Occipital lobe (tissue), 1 donor: ENCODE measurements at regions not wholly inside any gene's neighbourhood (a gene's known extent, or its start where the extent isn't known, plus 50 kb on each side); places are given as distances from the start of the nearest gene placed in this dataset.
"Not testable (repeated sequence)": the region's sequence is repeated elsewhere in the genome, so short reads cannot be mapped to it uniquely, and the experiment has no call there.

Experiments used
- DNase-seq: peaks from one replicate; lab custom pipeline; 2025; lab: John Stamatoyannopoulos, UW

DNA sequence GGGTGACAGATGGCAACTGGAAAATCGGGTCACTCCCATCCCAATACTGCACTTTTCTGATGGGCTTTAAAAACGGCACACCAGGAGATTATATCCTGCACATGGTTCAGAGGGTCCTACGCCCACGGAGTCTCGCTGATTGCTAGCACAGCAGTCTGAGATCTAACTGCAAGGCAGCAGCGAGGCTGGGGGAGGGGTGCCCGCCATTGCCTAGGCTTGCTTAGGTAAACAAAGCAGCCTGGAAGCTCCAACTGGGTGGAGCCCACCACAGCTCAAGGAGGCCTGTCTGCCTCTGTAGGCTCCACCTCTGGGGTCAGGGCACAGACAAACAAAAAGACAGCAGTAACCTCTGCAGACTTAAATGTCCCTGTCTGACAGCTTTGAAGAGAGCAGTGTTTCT lies 158.7 kb upstream of the MOCS2 start:
- DNase-seq: not testable (repeated sequence)

DNA sequence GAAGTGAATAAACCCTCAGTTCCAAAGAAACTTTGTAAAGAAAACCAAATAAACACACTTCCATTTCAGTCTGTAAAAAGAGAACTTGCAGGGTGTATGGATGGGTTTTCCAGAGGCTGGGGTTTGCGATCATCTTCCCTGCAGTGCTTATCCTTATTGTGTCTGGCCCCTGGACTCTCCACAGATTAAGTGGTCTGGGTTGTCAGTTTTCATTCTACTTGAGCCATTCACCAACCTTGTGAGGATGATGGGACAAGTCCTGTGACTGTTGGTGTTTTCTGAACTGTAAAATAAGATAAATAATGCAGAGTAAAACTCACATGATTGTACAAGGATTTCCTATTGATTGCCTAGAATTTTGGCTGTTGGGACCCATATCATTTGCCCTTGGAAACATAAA lies 166.1 kb upstream of the MOCS2 start:
- DNase-seq: no peak

DNA sequence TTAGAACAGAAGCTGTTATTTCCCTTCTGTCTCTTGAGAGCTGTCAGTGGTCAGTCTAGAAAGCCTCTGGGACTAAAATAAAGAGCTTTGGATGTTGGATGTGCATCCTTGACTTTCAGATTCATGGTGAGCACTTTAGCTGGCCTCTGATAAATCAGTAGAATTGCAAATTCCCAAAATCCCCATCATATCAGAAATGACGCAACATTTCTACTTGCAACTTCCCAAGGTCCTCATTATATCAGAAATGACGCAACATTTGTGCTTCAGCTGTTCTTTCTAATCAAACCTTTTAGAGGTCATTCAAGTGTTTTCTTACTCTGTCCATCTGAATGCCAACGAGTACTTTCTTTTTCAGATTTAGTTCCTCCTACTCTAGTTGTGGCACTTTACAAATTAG lies 167.3 kb upstream of the MOCS2 start:
- DNase-seq: no peak

DNA sequence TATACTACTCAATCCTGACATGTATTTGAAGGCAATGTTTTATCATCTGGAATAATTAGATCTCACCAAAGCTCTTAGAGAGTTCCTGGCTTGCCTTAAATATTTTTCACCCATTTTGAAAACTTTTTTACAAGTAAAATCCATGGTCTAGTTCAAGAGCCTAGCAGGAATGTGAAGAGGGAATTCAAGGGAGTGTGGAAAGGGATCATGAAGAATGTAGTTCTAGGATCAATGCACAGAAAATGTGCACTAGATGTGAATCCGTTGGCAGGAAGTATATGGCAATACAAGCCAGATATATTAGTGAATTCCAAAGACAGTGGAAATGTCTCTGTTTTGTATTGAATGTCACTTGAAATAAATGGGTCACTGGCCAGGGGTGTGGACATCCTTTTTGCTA lies 167.9 kb upstream of the MOCS2 start:
- DNase-seq: no peak

DNA sequence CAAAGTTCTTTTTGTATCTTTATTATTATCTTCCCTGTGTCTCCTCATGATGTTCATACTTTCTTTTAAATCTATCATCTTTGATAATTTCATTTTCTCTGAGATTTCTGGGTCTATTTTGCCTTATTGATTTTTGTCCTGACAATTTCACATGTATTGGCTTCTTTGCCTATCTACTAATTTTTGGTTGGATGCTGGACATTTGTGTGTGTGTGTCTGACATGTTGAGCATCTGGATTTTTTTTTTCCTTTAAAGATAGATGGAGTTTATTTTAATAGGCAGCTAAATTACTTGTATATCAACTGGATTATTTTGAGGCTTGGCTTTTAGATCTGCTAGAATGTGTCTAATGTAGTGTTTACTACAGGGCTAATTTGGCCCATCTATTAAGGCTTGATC lies 178.0 kb upstream of the MOCS2 start:
- DNase-seq: no peak

GRCh38 chr5:53288511-53288910 lies 179.0 kb upstream of the MOCS2 start:
- no peak for DNase-seq

DNA sequence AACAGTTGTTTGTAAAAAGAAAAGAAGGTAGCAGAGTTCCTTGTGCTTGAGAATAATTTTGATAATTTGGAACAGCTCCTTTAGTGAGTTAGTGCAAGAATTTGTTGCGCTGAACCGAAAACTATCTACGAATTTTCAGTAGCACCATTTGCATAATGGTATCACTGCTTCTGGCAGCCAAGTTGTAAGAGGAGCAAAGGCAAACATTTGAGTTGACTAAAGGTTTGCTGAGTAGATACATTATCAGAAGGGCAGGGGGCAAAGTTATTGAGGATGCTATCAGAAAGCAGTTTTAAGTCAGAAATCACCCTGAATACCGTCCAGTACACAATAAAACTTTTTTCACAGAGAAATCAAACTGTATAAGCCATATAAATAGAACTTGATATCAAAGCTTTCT lies 181.5 kb upstream of the MOCS2 start:
- no peak for DNase-seq

- DNase-seq: no peak
Measured at GRCh38 chr5:53291528-53291927, 182.0 kb upstream of the MOCS2 start.

DNA sequence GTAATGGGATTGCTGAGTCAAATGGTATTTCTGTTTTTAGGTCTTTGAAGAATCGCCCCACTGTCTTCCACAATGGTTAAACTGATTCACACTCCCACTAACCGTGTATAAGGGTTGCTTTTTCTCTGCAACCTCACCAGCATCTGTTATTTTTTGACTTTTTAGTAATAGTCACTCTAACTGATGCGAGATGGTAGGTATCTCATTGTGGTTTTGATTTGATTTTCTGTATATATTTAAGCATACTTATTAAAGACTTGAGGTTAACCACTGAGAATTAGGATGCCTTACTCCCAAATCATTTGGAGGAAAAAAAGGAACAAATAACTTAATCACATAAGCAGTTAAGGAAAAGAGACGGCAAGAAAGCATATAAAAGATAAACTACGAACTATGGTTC lies 181.6 kb upstream of the FST start:
- no peak for DNase-seq

GRCh38 chr5:53302529-53302928 lies 177.9 kb upstream of the FST start:
- DNase-seq: no peak

DNA sequence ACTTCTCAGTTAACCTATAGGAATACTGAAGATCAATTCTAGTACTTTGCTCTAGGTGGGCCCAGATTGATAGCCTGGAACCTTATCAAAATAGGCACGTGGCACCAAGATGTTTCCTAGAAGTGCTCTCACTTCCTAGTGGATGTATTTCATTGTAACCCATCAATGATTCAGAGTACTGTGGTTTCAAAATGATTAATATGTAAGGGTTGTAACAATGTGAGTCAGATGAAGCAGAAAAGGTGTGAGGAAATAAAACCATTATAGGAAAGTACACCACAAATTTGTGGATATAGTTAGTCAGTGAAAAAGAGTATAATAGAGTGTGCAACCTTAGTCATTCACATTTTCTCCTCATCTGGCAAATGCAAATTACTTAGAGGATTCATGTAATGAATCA lies 177.3 kb upstream of the FST start:
- DNase-seq: no peak

- not testable (repeated sequence) for DNase-seq
Measured at GRCh38 chr5:53305316-53305715, 175.1 kb upstream of the FST start.

GRCh38 chr5:53309653-53310052 lies 170.8 kb upstream of the FST start:
- no peak for DNase-seq

- no peak for DNase-seq
Measured at GRCh38 chr5:53311681-53312080, 168.7 kb upstream of the FST start.

DNA sequence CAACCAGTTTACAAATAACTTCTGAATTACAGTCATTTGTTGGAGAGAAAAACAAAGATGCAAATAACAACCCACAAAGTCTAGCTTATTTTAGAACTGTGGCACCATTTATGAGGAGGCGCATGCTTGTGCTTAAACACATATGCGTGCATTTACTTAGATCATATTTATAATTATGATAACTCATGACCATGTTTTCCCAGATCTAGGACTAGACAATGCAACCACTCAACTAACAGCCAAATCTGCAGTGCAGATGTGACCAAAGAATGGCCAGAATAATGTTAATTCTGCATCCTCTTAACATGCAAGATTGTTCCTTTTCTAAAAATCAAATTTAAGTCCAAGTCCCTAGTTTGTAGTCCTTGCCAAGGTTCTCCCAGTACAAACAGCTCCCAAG lies 167.3 kb upstream of the FST start:
- peak; percentile 0 for DNase-seq

DNA sequence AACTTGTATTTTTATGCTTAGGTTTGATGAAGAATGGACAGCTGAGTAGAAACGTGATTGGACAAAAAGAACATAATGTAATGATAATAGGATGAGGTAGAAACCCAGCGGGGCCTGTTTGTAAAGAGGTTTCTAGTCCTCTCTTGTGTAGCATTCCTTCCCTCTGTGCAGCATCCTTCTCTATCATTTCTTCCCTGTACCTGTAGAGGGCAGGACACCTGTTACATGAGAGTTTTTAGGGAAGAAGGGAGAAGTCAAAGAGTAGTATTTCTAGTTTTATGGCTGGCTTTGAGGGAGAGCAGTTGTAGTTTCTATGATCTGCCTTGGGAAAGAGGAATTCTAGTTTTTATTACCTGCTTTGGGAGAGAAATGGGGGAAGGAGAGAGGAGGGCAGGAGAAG lies 162.1 kb upstream of the FST start:
- DNase-seq: no peak

- no peak for DNase-seq
Measured at GRCh38 chr5:53319315-53319714, 161.1 kb upstream of the FST start.

DNA sequence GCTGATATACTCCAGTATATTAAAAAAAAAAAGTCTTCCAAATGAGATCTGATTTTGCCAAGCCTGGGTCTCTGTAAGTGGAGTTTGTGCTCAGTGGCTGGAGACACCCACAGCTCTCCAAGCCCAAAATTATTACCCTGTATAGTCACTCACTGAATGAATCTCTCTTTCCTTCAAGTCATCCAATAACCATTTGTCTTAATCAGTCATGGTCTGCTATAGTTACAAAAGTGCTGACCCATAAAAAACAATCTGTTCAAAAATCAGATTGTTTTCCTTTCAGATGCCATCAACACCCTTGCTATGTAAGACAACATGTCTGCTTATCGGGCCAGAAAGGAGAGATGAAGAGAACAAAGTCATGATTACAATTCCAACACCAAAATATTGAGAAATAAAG lies 159.4 kb upstream of the FST start:
- DNase-seq: no peak

- no peak for DNase-seq
Measured at GRCh38 chr5:53321721-53322120, 158.7 kb upstream of the FST start.

- DNase-seq: no peak
Measured at GRCh38 chr5:53322257-53322656, 158.2 kb upstream of the FST start.

- DNase-seq: no peak
Measured at GRCh38 chr5:53323511-53323910, 156.9 kb upstream of the FST start.

- DNase-seq: no peak
Measured at GRCh38 chr5:53323943-53324642, 156.3 kb upstream of the FST start.

GRCh38 chr5:53326424-53327153 lies 153.8 kb upstream of the FST start:
- no peak for DNase-seq
